ENCODE measurements at regions not wholly inside any gene's neighbourhood (a gene's known extent, or its start where the extent isn't known, plus 50 kb on each side); places are given as distances from the start of the nearest gene placed in this dataset.
"Not testable (repeated sequence)": the region's sequence is repeated elsewhere in the genome, so short reads cannot be mapped to it uniquely, and the experiment has no call there.

- TF ChIP-seq RARB (CRISPR knock-in tag; IDR thresholded peaks at IDR 0.05); ARNTL (CRISPR knock-in tag; IDR thresholded peaks at IDR 0.05; ENCODE audit: borderline replicate concordance, low read depth); ZFP3 (CRISPR knock-in tag; IDR thresholded peaks at IDR 0.05); ZFP30 (CRISPR knock-in tag; IDR thresholded peaks at IDR 0.05); TCF4 (CRISPR knock-in tag; IDR thresholded peaks at IDR 0.05; ENCODE audit: borderline replicate concordance); ZNF70 (CRISPR knock-in tag; IDR thresholded peaks at IDR 0.05); OSR1 (CRISPR knock-in tag; IDR thresholded peaks at IDR 0.05): not testable (repeated sequence)
Observed at GRCh38 chr5:61236715-61237114, 74.4 kb upstream of the SMIM15 start.

Measured in SK-N-SH treated with all-trans-retinoic acid at 6 μM for 48 hours (cell line).